Uterus (tissue), 3 donors: ENCODE measurements at regions not wholly inside any gene's neighbourhood (a gene's known extent, or its start where the extent isn't known, plus 50 kb on each side); places are given as distances from the start of the nearest gene placed in this dataset.

Source experiments
- DNase-seq, 2 donors: peaks; one replicate each; pipeline ENCODE4 v3.0.0-alpha.2; 2019 to 2020
- H3K27ac ChIP-seq, 2 donors: fragments of 200-600 bp; sonication (generic); 1 replicate in 1 of 2; 2 replicates in 1 of 2; pipeline ENCODE4 v1.5.1; 2016 to 2018
- H3K27me3 ChIP-seq, 2 donors: fragments of 200-600 bp; sonication (generic); one replicate each; pipeline ENCODE4 v1.5.1; 2018 to 2019; ENCODE audit warnings: control low read depth in 1 of 2
- H3K36me3 ChIP-seq, 2 donors: fragments of 200-600 bp; sonication (generic); one replicate each; pipeline ENCODE4 v1.5.1; 2019; ENCODE audit warnings: control low read depth in 1 of 2
- H3K4me1 ChIP-seq, 2 donors: fragments of 200-600 bp; sonication (generic); one replicate each; pipeline ENCODE4 v1.5.1; 2018 to 2019; ENCODE audit warnings: control low read depth in 1 of 2
- H3K4me3 ChIP-seq, 2 donors: fragments of 200-600 bp; sonication (generic); 1 replicate in 1 of 2; 2 replicates in 1 of 2; pipeline ENCODE4 v1.5.1; 2018 to 2019; ENCODE audit warnings: mild to moderate bottlenecking in 1 of 2
- H3K9me3 ChIP-seq, 2 donors: fragments of 200-600 bp; sonication (generic); one replicate each; pipeline ENCODE4 v1.5.1; 2019; ENCODE audit warnings: control low read depth in 1 of 2
- POLR2A ChIP-seq, 2 donors: fragments of 450-650 bp; IDR thresholded peaks; one replicate each; pipeline ENCODE4 v1.6.1; 2016; ENCODE audit warnings: antibody characterized with exemption in 2 of 2, mild to moderate bottlenecking in 1 of 2, moderate library complexity in 1 of 2
- intact Hi-C: fragments of 100-400 bp; cut with DNase I; formaldehyde crosslinking; loops from one replicate; pipeline ENCODE4 v1.15.1; 2023; ENCODE audit warnings: low total_unique reads
- TF ChIP-seq, protein P1 (sequence below), 4 experiments: fragments of 200-600 bp in 2 of 4; fragments of 450-650 bp in 2 of 4; sonication (generic) in 2 of 4; IDR thresholded peaks; one replicate each; pipeline ENCODE4 v1.5.1; 2016 to 2019; ENCODE audit warnings: antibody characterized with exemption in 4 of 4, mild to moderate bottlenecking in 2 of 4, moderate library complexity in 1 of 4
- donor health status: DM: yes; HTN: yes; CAD: no.

DNA sequence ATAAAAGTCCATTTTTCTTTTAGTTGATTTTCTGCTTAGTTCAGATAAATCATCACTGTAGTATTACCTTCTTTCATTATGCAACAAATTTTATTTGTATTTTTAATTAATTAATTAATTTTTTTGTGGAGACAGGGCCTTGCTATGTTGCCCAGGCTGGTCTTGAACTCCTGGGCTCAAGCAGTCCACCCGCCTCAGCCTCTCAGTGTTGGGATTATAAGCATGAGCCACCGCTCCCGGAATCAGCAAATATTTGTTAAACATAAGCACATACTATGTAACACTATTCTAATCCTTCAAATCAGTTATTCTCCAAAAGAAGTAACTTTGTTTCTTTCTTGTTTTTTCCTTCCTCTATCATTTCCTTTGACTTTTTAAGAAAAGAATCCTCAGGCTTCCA lies 584.8 kb upstream of the ANKRD30A start:
- Histone ChIP-seq H3K9me3 (no peaks in the 10 kb centered on the region), H3K4me1 (no peaks in the 10 kb centered on the region), H3K4me3 (no peak overlapping the region), H3K27me3 (no peaks in the 10 kb centered on the region), H3K27ac (no peak overlapping the region), H3K36me3 (no peaks in the 10 kb centered on the region)
- intact Hi-C loops, result no loop called here
- TF ChIP-seq, protein P1, sequence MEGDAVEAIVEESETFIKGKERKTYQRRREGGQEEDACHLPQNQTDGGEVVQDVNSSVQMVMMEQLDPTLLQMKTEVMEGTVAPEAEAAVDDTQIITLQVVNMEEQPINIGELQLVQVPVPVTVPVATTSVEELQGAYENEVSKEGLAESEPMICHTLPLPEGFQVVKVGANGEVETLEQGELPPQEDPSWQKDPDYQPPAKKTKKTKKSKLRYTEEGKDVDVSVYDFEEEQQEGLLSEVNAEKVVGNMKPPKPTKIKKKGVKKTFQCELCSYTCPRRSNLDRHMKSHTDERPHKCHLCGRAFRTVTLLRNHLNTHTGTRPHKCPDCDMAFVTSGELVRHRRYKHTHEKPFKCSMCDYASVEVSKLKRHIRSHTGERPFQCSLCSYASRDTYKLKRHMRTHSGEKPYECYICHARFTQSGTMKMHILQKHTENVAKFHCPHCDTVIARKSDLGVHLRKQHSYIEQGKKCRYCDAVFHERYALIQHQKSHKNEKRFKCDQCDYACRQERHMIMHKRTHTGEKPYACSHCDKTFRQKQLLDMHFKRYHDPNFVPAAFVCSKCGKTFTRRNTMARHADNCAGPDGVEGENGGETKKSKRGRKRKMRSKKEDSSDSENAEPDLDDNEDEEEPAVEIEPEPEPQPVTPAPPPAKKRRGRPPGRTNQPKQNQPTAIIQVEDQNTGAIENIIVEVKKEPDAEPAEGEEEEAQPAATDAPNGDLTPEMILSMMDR (IDR thresholded peaks at IDR 0.05), result no peak
- no peak for TF ChIP-seq POLR2A (IDR thresholded peaks at IDR 0.05)
- no peak for DNase-seq

DNA sequence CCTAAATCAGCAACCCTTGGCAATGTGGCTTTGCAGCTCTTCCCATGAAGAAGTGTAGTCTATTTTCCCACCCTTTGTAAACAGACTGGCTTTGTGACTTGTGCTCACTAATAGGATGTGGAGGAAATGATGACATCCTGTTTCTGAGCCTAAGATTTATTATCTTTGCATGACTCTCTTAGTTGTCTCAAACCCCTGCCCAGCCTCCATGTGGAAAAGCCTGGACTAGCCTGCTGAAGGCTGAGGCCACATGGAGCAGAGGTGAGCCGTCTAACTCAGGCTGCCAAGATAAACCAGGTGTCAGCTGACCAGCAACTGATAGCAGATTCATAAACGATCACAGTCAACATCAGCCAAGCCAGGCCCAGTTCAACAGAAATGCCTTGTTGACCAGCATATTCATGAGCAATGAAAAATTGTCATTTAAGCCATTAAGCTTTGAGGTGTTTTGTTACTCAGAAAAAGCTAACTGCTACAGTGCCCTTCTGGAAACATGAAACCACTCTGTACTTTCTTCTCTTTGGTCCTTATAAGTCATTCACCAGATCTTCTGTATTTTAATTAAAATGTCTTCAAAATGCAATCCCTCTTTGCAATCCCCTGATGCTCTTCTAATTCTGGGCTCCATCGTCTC lies 586.3 kb upstream of the ANKRD30A start:
- no peaks in the 10 kb centered on the region for H3K36me3 ChIP-seq
- no peaks in the 10 kb centered on the region for H3K27me3 ChIP-seq
- no peak overlapping the region for H3K27ac ChIP-seq
- no peaks in the 10 kb centered on the region for H3K9me3 ChIP-seq
- no peak overlapping the region for H3K4me3 ChIP-seq
- intact Hi-C loops, result no loop called here
- peak in 1 of 2 donors; percentile 15 for DNase-seq
- no peaks in the 10 kb centered on the region for H3K4me1 ChIP-seq
- TF ChIP-seq, protein P1 (IDR thresholded peaks at IDR 0.05), result no peak
- no peak for TF ChIP-seq POLR2A (IDR thresholded peaks at IDR 0.05)

DNA sequence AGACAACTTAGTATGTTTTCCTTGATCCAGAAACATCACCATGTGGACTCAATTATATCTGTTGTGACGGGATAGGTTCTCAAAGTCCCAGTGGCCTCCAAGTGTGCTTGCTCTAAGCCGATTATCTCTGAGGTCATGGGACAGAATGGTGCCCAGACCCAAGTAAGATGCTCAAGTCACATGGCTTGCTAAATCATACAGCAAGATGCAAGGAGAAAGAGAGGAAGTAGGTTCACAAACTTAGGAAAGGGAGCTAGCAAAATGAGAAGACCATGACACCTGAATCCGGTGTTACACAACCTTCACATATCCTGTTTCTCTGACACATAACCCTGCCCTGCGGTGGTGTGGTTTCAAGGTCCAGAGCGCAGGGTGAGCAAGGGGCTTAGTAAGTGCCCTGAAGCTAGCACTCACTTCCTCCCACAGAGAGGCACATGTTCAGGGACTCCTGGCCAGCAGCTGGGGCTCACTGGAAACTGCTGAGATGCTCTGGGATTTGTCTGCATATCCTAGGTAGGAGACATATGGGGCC lies 590.9 kb upstream of the ANKRD30A start:
- Histone ChIP-seq H3K9me3 (no peaks in the 10 kb centered on the region), H3K27ac (no peak overlapping the region), H3K36me3 (no peaks in the 10 kb centered on the region), H3K4me3 (no peak overlapping the region), H3K4me1 (no peaks in the 10 kb centered on the region), H3K27me3 (no peaks in the 10 kb centered on the region)
- intact Hi-C loops, result no loop called here
- TF ChIP-seq, protein P1 (IDR thresholded peaks at IDR 0.05), result no peak
- TF ChIP-seq POLR2A (IDR thresholded peaks at IDR 0.05), result no peak
- no peak for DNase-seq

DNA sequence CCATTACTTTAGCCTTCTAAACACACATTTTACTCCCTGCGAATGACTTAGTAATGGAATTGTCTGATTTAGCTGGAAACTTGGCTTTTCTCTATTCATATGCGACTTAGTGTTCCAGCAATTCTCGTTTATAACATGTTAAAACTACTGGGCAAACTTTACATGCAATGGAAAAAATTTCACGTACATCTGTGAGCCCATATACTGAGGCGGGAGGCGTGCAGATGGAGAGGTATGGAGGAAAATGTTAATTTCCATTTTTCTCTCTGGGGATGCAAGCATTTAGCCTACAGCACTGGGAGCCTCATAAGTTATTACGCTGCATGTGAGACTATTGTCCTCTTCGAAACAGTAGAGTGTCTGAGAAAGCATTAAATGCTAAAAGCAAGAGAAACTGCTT lies 591.5 kb upstream of the ANKRD30A start:
- Histone ChIP-seq H3K27ac (no peak overlapping the region), H3K27me3 (no peaks in the 10 kb centered on the region), H3K36me3 (no peaks in the 10 kb centered on the region), H3K4me1 (no peaks in the 10 kb centered on the region), H3K9me3 (no peaks in the 10 kb centered on the region), H3K4me3 (no peak overlapping the region)
- DNase-seq, result no peak
- TF ChIP-seq POLR2A (IDR thresholded peaks at IDR 0.05), result no peak
- TF ChIP-seq, protein P1 (IDR thresholded peaks at IDR 0.05), result no peak
- intact Hi-C loops, result no loop called here

DNA sequence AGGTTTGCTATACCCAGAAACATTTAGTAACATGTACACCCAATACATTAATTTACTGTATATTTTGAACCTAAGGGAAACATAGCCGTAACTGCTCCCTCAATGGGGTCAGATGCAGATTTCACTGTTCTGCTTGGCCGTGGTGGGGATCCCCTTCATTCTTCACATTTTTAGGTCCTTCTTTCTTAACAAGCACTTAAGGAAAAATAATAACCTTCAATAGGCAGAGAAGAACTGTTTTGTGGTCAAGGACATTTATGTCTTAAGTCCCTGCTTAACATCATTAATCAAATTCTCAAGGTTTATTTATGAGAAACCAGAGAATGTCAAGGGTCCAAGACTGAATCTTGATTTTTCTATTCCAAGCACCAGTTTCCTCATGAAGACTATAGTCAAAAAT lies 592.1 kb upstream of the ANKRD30A start:
- no peak overlapping the region for H3K4me3 ChIP-seq
- H3K27ac ChIP-seq, result no peak overlapping the region
- no peak for DNase-seq
- no peaks in the 10 kb centered on the region for H3K36me3 ChIP-seq
- no peaks in the 10 kb centered on the region for H3K4me1 ChIP-seq
- no peak for TF ChIP-seq POLR2A (IDR thresholded peaks at IDR 0.05)
- TF ChIP-seq, protein P1 (IDR thresholded peaks at IDR 0.05), result no peak
- no peaks in the 10 kb centered on the region for H3K9me3 ChIP-seq
- no peaks in the 10 kb centered on the region for H3K27me3 ChIP-seq
- intact Hi-C loops, result no loop called here
